Lower leg skin (tissue), 3 donors: ENCODE measurements at regions not wholly inside any gene's neighbourhood (a gene's known extent, or its start where the extent isn't known, plus 50 kb on each side); places are given as distances from the start of the nearest gene placed in this dataset.

Source experiments
- POLR2A ChIP-seq, 2 donors: fragments of 450-650 bp; IDR thresholded peaks; one replicate each; pipeline ENCODE4 v1.6.1; 2016 to 2017; ENCODE audit warnings: antibody characterized with exemption in 2 of 2, mild to moderate bottlenecking in 1 of 2, moderate library complexity in 1 of 2
- TF ChIP-seq, protein P1 (sequence below), 3 donors: fragments of 450-650 bp; IDR thresholded peaks; one replicate each; pipeline ENCODE4 v1.5.1; 2016; ENCODE audit warnings: antibody characterized with exemption in 3 of 3, mild to moderate bottlenecking in 3 of 3, moderate library complexity in 2 of 3

DNA sequence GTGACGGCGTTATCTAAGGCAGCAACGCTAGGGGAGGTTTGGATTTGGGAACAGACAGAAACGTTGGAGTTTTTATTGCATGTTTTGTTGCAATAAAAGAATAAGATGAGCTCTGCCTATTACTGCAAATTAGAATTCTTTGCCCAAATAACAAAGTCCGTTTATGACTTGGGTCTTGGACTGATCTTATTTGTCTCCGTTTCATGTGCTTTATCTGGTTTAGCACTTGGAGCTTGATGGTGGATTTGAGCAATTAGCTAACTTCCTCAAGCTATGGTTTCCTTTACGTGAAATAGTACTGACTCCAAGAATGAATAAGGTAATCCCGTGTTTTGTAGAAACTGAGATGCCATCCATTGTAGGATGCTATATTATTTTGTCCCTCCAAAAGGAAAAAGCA lies 233.0 kb upstream of the IRX5 start:
- TF ChIP-seq, protein P1, sequence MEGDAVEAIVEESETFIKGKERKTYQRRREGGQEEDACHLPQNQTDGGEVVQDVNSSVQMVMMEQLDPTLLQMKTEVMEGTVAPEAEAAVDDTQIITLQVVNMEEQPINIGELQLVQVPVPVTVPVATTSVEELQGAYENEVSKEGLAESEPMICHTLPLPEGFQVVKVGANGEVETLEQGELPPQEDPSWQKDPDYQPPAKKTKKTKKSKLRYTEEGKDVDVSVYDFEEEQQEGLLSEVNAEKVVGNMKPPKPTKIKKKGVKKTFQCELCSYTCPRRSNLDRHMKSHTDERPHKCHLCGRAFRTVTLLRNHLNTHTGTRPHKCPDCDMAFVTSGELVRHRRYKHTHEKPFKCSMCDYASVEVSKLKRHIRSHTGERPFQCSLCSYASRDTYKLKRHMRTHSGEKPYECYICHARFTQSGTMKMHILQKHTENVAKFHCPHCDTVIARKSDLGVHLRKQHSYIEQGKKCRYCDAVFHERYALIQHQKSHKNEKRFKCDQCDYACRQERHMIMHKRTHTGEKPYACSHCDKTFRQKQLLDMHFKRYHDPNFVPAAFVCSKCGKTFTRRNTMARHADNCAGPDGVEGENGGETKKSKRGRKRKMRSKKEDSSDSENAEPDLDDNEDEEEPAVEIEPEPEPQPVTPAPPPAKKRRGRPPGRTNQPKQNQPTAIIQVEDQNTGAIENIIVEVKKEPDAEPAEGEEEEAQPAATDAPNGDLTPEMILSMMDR (IDR thresholded peaks at IDR 0.05) = no peak
- TF ChIP-seq POLR2A (IDR thresholded peaks at IDR 0.05) = no peak
